Osteocyte (in vitro differentiated cells): ENCODE measurements at regions not wholly inside any gene's neighbourhood (a gene's known extent, or its start where the extent isn't known, plus 50 kb on each side); places are given as distances from the start of the nearest gene placed in this dataset.

Source experiments
- DNase-seq: peaks from one replicate; pipeline ENCODE4 v3.0.0; 2021; ENCODE audit warnings: mixed read lengths; ENCODE audit not compliant: unreplicated experiment; ENCODE audit errors: extremely low spot score
- H3K27ac Mint-ChIP-seq: one replicate; pipeline ENCODE4 v1.8.0; 2021; ENCODE audit warnings: mild to moderate bottlenecking, mixed read lengths; ENCODE audit not compliant: unreplicated experiment
- H3K27me3 Mint-ChIP-seq: one replicate; pipeline ENCODE4 v1.8.0; 2021; ENCODE audit warnings: mixed read lengths; ENCODE audit not compliant: unreplicated experiment
- H3K36me3 Mint-ChIP-seq: one replicate; pipeline ENCODE4 v1.8.0; 2021; ENCODE audit warnings: mixed read lengths; ENCODE audit not compliant: unreplicated experiment
- H3K4me1 Mint-ChIP-seq: one replicate; pipeline ENCODE4 v1.8.0; 2021; ENCODE audit warnings: mixed read lengths; ENCODE audit not compliant: unreplicated experiment
- H3K4me3 Mint-ChIP-seq: one replicate; pipeline ENCODE4 v1.8.0; 2021; ENCODE audit warnings: mild to moderate bottlenecking, moderate library complexity, mixed read lengths; ENCODE audit not compliant: unreplicated experiment
- H3K9me3 Mint-ChIP-seq: one replicate; pipeline ENCODE4 v1.8.0; 2021; ENCODE audit warnings: mixed read lengths; ENCODE audit not compliant: unreplicated experiment
- CTCF ChIP-seq: fragments of 200-600 bp; sonication (generic); IDR thresholded peaks from 2 replicates; pipeline ENCODE4 v1.5.0; 2021; ENCODE audit warnings: antibody characterized with exemption, mild to moderate bottlenecking, moderate library complexity

- H3K9me3 Mint-ChIP-seq, result no peaks in the 10 kb centered on the region
- TF ChIP-seq CTCF, result no peak
- no peak for DNase-seq
- H3K4me3 Mint-ChIP-seq, result no peak overlapping the region
- H3K27ac Mint-ChIP-seq, result no peak overlapping the region
- no peaks in the 10 kb centered on the region for H3K36me3 Mint-ChIP-seq
- no peaks in the 10 kb centered on the region for H3K4me1 Mint-ChIP-seq
- no peaks in the 10 kb centered on the region for H3K27me3 Mint-ChIP-seq
Measured at GRCh38 chr18:40216856-40217255, 1738.2 kb upstream of the PIK3C3 start.

- H3K4me3 Mint-ChIP-seq, result no peak overlapping the region
- H3K36me3 Mint-ChIP-seq, result no peaks in the 10 kb centered on the region
- DNase-seq, result no peak
- no peaks in the 10 kb centered on the region for H3K4me1 Mint-ChIP-seq
- no peak for TF ChIP-seq CTCF
- H3K9me3 Mint-ChIP-seq, result no peaks in the 10 kb centered on the region
- no peak overlapping the region for H3K27ac Mint-ChIP-seq
- no peaks in the 10 kb centered on the region for H3K27me3 Mint-ChIP-seq
Measured at GRCh38 chr18:40215979-40216378, 1739.1 kb upstream of the PIK3C3 start.

GRCh38 chr18:40210696-40211095 is 1744.3 kb upstream of the PIK3C3 start:
- no peaks in the 10 kb centered on the region for H3K4me1 Mint-ChIP-seq
- TF ChIP-seq CTCF, result no peak
- H3K27me3 Mint-ChIP-seq, result peaks cover 2% of the 10 kb centered on the region
- peaks cover 4% of the 10 kb centered on the region for H3K9me3 Mint-ChIP-seq
- H3K4me3 Mint-ChIP-seq, result no peak overlapping the region
- no peaks in the 10 kb centered on the region for H3K36me3 Mint-ChIP-seq
- no peak for DNase-seq
- H3K27ac Mint-ChIP-seq, result no peak overlapping the region

- no peak for TF ChIP-seq CTCF
- H3K36me3 Mint-ChIP-seq, result no peaks in the 10 kb centered on the region
- H3K27me3 Mint-ChIP-seq, result peaks cover 2% of the 10 kb centered on the region
Measured at GRCh38 chr18:40208958-40209357, 1746.1 kb upstream of the PIK3C3 start.

GRCh38 chr18:40197711-40198110 is 1757.3 kb upstream of the PIK3C3 start:
- Mint-ChIP-seq H3K27me3 (peaks cover 4% of the 10 kb centered on the region), H3K4me1 (no peaks in the 10 kb centered on the region), H3K36me3 (no peaks in the 10 kb centered on the region), H3K27ac (no peak overlapping the region), H3K4me3 (no peak overlapping the region), H3K9me3 (peaks cover 5% of the 10 kb centered on the region)
- no peak for TF ChIP-seq CTCF
- no peak for DNase-seq

More at GRCh38 chr18:40208958-40209357, 1746.1 kb upstream of the PIK3C3 start:
- Mint-ChIP-seq H3K4me1 (no peaks in the 10 kb centered on the region), H3K27ac (no peak overlapping the region), H3K9me3 (peaks cover 4% of the 10 kb centered on the region), H3K4me3 (no peak overlapping the region)
- DNase-seq, result no peak
